Right atrium auricular region (tissue), 2 donors: ENCODE measurements at regions not wholly inside any gene's neighbourhood (a gene's known extent, or its start where the extent isn't known, plus 50 kb on each side); places are given as distances from the start of the nearest gene placed in this dataset.

Experiments used
- DNase-seq: peaks from one replicate; pipeline ENCODE4 v3.0.0-alpha.2; 2019; ENCODE audit warnings: low spot score
- H3K27ac ChIP-seq, 2 donors: fragments of 200-600 bp; sonication (generic); 1 replicate in 1 of 2; 2 replicates in 1 of 2; pipeline ENCODE4 v1.5.1; 2016 to 2019
- H3K27me3 ChIP-seq, 2 donors: fragments of 200-600 bp; sonication (generic); one replicate each; pipeline versions ENCODE4 v1.5.1 to v1.6.0; 2017 to 2019
- H3K36me3 ChIP-seq: fragments of 200-600 bp; sonication (generic); one replicate; pipeline ENCODE4 v1.5.1; 2016
- H3K4me1 ChIP-seq, 2 donors: fragments of 200-600 bp; sonication (generic); one replicate each; pipeline versions ENCODE4 v1.5.1 to v1.6.0; 2017 to 2019
- H3K4me3 ChIP-seq, 2 donors: fragments of 200-600 bp; sonication (generic); 1 replicate in 1 of 2; 2 replicates in 1 of 2; pipeline ENCODE4 v1.5.1; 2017 to 2019; ENCODE audit warnings: mild to moderate bottlenecking in 1 of 2, moderate library complexity in 1 of 2
- H3K9me3 ChIP-seq, 2 donors: fragments of 200-600 bp; sonication (generic); one replicate each; pipeline ENCODE4 v1.5.1; 2019
- TF ChIP-seq, protein P1 (sequence below), 2 donors: fragments of 200-600 bp; sonication (generic); IDR thresholded peaks; one replicate each; pipeline ENCODE4 v1.5.1; 2019; ENCODE audit warnings: antibody characterized with exemption in 2 of 2

DNA sequence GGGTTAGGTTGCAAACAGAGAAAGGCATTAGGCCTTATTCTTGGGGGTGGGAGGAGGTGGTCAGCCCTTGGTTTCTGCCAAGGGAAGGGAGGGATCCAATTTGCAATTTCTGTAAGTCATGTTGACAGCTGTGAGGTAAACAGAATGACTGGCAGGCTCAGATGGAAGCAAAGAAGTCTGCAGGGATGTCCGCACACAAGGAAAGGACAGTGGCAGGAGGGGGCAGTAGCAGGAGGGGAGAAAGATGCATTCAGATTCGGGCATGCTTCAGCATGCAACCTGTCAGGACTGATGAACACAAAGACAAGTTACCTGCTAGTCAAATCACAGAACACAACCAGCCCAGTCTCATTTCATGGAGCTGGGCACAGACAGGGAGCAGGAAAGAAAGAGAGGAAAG lies 217.9 kb upstream of the FOXA2 start:
- Histone ChIP-seq H3K4me3 (no peak overlapping the region), H3K9me3 (no peaks in the 10 kb centered on the region), H3K4me1 (no peaks in the 10 kb centered on the region), H3K27me3 (no peaks in the 10 kb centered on the region), H3K36me3 (no peaks in the 10 kb centered on the region), H3K27ac (no peak overlapping the region)
- TF ChIP-seq, protein P1, sequence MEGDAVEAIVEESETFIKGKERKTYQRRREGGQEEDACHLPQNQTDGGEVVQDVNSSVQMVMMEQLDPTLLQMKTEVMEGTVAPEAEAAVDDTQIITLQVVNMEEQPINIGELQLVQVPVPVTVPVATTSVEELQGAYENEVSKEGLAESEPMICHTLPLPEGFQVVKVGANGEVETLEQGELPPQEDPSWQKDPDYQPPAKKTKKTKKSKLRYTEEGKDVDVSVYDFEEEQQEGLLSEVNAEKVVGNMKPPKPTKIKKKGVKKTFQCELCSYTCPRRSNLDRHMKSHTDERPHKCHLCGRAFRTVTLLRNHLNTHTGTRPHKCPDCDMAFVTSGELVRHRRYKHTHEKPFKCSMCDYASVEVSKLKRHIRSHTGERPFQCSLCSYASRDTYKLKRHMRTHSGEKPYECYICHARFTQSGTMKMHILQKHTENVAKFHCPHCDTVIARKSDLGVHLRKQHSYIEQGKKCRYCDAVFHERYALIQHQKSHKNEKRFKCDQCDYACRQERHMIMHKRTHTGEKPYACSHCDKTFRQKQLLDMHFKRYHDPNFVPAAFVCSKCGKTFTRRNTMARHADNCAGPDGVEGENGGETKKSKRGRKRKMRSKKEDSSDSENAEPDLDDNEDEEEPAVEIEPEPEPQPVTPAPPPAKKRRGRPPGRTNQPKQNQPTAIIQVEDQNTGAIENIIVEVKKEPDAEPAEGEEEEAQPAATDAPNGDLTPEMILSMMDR (IDR thresholded peaks at IDR 0.05), result no peak
- no peak for DNase-seq

DNA sequence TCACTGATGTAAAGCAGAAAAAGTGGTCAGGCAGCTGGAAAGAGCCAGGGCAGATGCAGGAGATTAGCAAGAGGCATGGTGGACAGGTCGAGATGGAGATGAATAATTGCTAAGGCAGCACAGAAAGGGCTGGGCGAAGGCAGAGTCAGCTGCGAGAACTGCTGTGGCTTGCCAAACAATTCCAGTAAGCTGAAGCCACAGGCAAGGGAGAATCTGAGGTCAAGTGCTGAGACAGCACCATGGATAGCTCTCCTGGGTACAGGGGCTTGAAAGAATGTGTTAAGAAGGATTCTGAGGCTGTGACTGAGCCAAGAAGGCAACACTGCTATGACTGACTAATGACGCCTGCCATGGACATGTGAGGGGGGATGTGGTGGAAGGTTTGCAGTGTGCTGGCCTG lies 220.8 kb upstream of the FOXA2 start:
- DNase-seq, result peak; percentile 68
- Histone ChIP-seq H3K4me3 (no peak overlapping the region), H3K4me1 (no peaks in the 10 kb centered on the region), H3K9me3 (no peaks in the 10 kb centered on the region), H3K27ac (no peak overlapping the region), H3K27me3 (no peaks in the 10 kb centered on the region), H3K36me3 (no peaks in the 10 kb centered on the region)
- TF ChIP-seq, protein P1 (IDR thresholded peaks at IDR 0.05), result no peak

DNA sequence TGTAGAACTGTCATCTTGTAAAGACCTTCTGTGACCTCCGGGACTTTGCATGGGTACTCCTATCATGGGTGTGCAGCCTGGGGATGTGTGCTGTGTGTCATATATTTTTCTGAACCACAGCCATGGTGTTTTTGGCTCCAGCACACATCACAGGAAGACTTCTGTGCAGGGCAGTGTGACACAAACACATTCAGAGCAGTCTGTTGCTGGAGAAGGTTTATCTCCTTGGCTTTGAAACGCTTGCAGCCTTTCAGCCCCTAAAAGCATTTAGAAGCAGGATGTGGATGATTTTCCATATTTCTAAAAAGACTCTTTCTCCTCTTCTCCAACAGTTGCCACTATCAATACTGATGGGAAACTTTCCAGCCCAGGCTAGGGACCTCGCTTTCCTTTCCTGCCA lies 221.6 kb upstream of the FOXA2 start:
- no peak for DNase-seq
- H3K27ac ChIP-seq, result no peak overlapping the region
- TF ChIP-seq, protein P1 (IDR thresholded peaks at IDR 0.05), result no peak

DNA sequence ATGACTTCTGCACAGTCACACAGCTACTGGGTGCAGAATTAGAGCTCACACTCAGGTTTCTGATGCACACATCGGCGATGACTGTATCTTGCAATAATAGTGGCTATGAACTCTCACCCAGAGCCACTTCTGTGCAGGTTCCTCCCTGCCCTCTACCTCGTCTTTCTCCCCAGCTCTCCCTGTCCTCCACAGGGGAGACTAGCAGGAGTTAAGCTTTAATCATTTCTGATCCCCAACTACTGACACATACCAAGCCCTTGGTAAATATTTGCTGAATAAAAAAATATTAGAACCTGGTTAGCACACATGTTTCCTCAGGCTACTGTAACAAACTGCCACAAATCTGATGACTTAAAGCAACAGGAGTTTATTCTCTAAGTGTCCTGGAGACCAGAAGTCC lies 222.7 kb upstream of the FOXA2 start:
- Histone ChIP-seq H3K27me3 (no peaks in the 10 kb centered on the region), H3K4me1 (no peaks in the 10 kb centered on the region), H3K27ac (no peak overlapping the region), H3K36me3 (no peaks in the 10 kb centered on the region), H3K9me3 (no peaks in the 10 kb centered on the region), H3K4me3 (no peak overlapping the region)
- no peak for DNase-seq
- TF ChIP-seq, protein P1 (IDR thresholded peaks at IDR 0.05), result no peak

More for the DNA sequence above, 221.6 kb upstream of the FOXA2 start:
- H3K27me3 ChIP-seq, result no peaks in the 10 kb centered on the region
- no peaks in the 10 kb centered on the region for H3K4me1 ChIP-seq
- no peak overlapping the region for H3K4me3 ChIP-seq
- no peaks in the 10 kb centered on the region for H3K36me3 ChIP-seq
- no peaks in the 10 kb centered on the region for H3K9me3 ChIP-seq

DNA sequence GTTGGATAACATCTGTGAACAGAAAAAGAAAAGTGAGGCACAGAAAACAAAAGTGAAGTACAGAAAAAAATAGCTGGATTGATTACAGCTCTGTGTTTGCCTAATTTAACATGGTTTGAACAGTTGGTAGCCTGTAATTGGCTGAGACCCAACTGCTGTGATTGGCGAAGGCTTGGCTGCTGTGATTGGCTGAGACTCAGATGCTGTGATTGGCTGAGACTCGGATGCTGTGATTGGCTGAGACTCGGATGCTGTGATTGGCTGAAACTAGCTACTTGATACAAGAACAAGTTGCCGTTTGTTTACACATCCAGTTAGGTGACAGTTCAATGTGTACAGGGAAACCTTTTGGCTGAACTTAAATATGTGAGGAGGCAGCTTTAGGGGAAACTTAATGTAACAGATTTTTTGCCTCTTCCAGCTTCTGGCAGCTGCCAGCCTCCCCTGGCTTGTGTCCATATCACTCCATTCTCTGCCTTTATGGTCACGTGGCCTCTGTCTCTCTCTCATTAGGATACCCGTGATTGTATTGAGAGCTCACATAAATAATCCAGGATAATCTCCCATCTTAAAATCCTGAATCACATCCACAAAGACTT lies 223.4 kb upstream of the FOXA2 start:
- Histone ChIP-seq H3K27me3 (no peaks in the 10 kb centered on the region), H3K4me3 (no peak overlapping the region), H3K36me3 (no peaks in the 10 kb centered on the region), H3K27ac (no peak overlapping the region), H3K4me1 (no peaks in the 10 kb centered on the region), H3K9me3 (no peaks in the 10 kb centered on the region)
- peak; percentile 58 for DNase-seq
- TF ChIP-seq, protein P1 (IDR thresholded peaks at IDR 0.05), result no peak

DNA sequence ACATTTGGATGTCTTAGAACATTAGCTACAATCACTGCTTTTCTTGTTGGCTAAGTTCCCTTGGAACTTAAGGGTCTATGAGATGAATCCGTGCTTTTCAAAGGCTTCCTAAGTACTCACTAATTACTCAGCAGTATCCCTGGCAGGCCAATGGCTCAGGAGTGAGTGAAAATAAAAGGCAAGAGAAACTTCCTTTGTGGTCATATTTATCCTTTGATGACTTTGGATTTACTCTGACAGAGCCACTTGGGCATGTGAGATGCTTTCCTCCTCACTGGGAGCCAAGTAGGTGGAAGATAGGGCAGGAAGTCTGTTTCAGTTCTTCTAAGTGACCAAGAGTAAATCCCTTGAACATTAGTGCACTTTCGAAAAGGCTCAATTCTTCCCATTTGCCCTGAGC lies 224.3 kb upstream of the FOXA2 start:
- TF ChIP-seq, protein P1 (IDR thresholded peaks at IDR 0.05), result no peak
- Histone ChIP-seq H3K4me3 (no peak overlapping the region), H3K27ac (no peak overlapping the region), H3K27me3 (no peaks in the 10 kb centered on the region), H3K36me3 (no peaks in the 10 kb centered on the region), H3K9me3 (no peaks in the 10 kb centered on the region), H3K4me1 (no peaks in the 10 kb centered on the region)
- peak; percentile 30 for DNase-seq
